Gastroesophageal sphincter (tissue), 4 donors: ENCODE measurements at regions not wholly inside any gene's neighbourhood (a gene's known extent, or its start where the extent isn't known, plus 50 kb on each side); places are given as distances from the start of the nearest gene placed in this dataset.
"Not testable (repeated sequence)": the region's sequence is repeated elsewhere in the genome, so short reads cannot be mapped to it uniquely, and the experiment has no call there.

Experiments used
- ATAC-seq: fragments of 150-250 bp; one replicate; pipeline ENCODE4 v1.9.1; 2016; ENCODE audit warnings: mild to moderate bottlenecking, moderate library complexity
- H3K27ac ChIP-seq, 4 donors: fragments of 200-600 bp; sonication (generic) in 3 of 4; 1 replicate in 3 of 4; 2 replicates in 1 of 4; pipeline ENCODE4 v1.5.1; 2016 to 2019
- H3K27me3 ChIP-seq: fragments of 200-600 bp; sonication (generic); one replicate; pipeline ENCODE4 v1.5.1; 2019
- H3K36me3 ChIP-seq, 2 donors: fragments of 200-600 bp; sonication (generic); one replicate each; pipeline ENCODE4 v1.5.1; 2019; ENCODE audit warnings: control low read depth in 1 of 2
- H3K4me1 ChIP-seq, 3 donors: fragments of 200-600 bp; sonication (generic); 1 replicate in 2 of 3; 2 replicates in 1 of 3; pipeline ENCODE4 v1.5.1; 2016 to 2019; ENCODE audit warnings: control low read depth in 2 of 3
- H3K4me3 ChIP-seq, 2 donors: fragments of 200-600 bp; sonication (generic); one replicate each; pipeline ENCODE4 v1.5.1; 2019; ENCODE audit warnings: mild to moderate bottlenecking in 1 of 2, moderate library complexity in 1 of 2
- H3K9me3 ChIP-seq, 3 donors: fragments of 200-600 bp; sonication (generic); one replicate each; pipeline ENCODE4 v1.5.1; 2017 to 2019; ENCODE audit warnings: control low read depth in 2 of 3
- CTCF ChIP-seq, 4 experiments: fragments of 200-600 bp in 2 of 4; fragments of 450-650 bp in 2 of 4; sonication (generic) in 1 of 4; IDR thresholded peaks; one replicate each; pipeline ENCODE4 v1.5.1; 2017 to 2019; ENCODE audit warnings: antibody characterized with exemption in 4 of 4, mild to moderate bottlenecking in 2 of 4, moderate library complexity in 2 of 4
- EP300 ChIP-seq: sonication (generic); formaldehyde crosslinking; IDR thresholded peaks from one replicate; pipeline ENCODE4 v1.6.1; 2017; ENCODE audit warnings: antibody characterized with exemption, mild to moderate bottlenecking
- POLR2A ChIP-seq, 2 donors: fragments of 450-650 bp; IDR thresholded peaks; one replicate each; pipeline ENCODE4 v1.6.1; 2017; ENCODE audit warnings: antibody characterized with exemption in 2 of 2, mild to moderate bottlenecking in 2 of 2, moderate library complexity in 1 of 2
- POLR2AphosphoS5 ChIP-seq: sonication (generic); formaldehyde crosslinking; IDR thresholded peaks from one replicate; pipeline ENCODE4 v1.6.1; 2017; ENCODE audit warnings: antibody characterized with exemption
- WGBS, 2 donors: methylation state at CpG; one replicate each; pipeline ENCODE4 v1.1.5; 2018; ENCODE audit warnings: low coverage in 1 of 2; 5-methylcytosine and 5-hydroxymethylcytosine counted together

DNA sequence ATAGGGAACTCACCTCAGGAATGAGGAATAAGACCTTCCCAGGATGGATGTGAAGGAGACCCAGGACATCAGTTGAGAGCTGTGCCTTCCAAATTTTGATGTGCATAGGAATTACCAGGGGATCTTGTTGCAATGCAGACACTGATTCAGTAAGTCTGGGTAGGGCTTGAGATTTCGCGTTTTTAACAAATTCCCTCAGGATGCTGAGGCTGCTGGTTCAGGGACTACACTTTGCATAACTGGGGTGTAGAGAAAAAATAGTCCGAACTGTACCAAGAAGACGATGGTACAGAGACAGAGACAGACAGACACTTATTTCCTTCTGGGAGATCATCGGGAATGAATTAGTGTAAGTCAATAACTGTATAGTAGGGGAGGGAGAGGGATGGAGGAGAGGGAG lies 82.3 kb upstream of the FREM1 start:
- 84 to 95% methylated on average over 5 of the region's 5 CpGs for WGBS, 2 donors
- peaks cover 0 to 17% (median 0%) of the 10 kb centered on the region in 3 donors for H3K4me1 ChIP-seq
- H3K36me3 ChIP-seq, result no peaks in the 10 kb centered on the region
- no peaks in the 10 kb centered on the region for H3K27me3 ChIP-seq
- no peak for ATAC-seq
- peak overlapping the region; percentile 59 to 64 for H3K4me3 ChIP-seq
- TF ChIP-seq CTCF (IDR thresholded peaks at IDR 0.05) (no peak), POLR2A (IDR thresholded peaks at IDR 0.05) (no peak), POLR2AphosphoS5 (no peak), EP300 (no peak)
- H3K27ac ChIP-seq, result no peak overlapping the region
- no peaks in the 10 kb centered on the region for H3K9me3 ChIP-seq

GRCh38 chr9:14992081-14992480 lies 81.9 kb upstream of the FREM1 start:
- H3K27ac ChIP-seq, result no peak overlapping the region
- H3K36me3 ChIP-seq, result no peaks in the 10 kb centered on the region
- TF ChIP-seq POLR2AphosphoS5 (no peak), EP300 (no peak), POLR2A (IDR thresholded peaks at IDR 0.05) (no peak), CTCF (IDR thresholded peaks at IDR 0.05) (no peak)
- no peaks in the 10 kb centered on the region for H3K27me3 ChIP-seq
- ATAC-seq, result no peak
- H3K4me1 ChIP-seq, result peaks cover 0 to 17% (median 0%) of the 10 kb centered on the region in 3 donors
- no peaks in the 10 kb centered on the region for H3K9me3 ChIP-seq
- 90 to 94% methylated on average over 9 of the region's 9 CpGs for WGBS, 2 donors
- H3K4me3 ChIP-seq, result no peak overlapping the region

GRCh38 chr9:14990647-14991046 lies 80.4 kb upstream of the FREM1 start:
- not testable (repeated sequence) for H3K9me3 ChIP-seq, H3K27me3 ChIP-seq, ATAC-seq, H3K4me3 ChIP-seq, H3K36me3 ChIP-seq, H3K27ac ChIP-seq
- peaks cover 0 to 17% (median 0%) of the 10 kb centered on the region in 3 donors for H3K4me1 ChIP-seq
- 83 to 91% methylated on average over 1 to 3 of the region's 6 CpGs for WGBS, 2 donors

- Histone ChIP-seq H3K27me3 (no peaks in the 10 kb centered on the region), H3K9me3 (no peaks in the 10 kb centered on the region), H3K4me3 (no peak overlapping the region), H3K4me1 (peaks cover 0 to 17% (median 0%) of the 10 kb centered on the region in 3 donors), H3K36me3 (no peaks in the 10 kb centered on the region), H3K27ac (no peak overlapping the region)
- 82 to 91% methylated on average over 2 to 5 of the region's 5 CpGs for whole genome bisulfite sequencing, 2 donors
- no peak for ATAC-seq
- TF ChIP-seq POLR2AphosphoS5, result no peak
- no peak for TF ChIP-seq POLR2A (IDR thresholded peaks at IDR 0.05)
- no peak for TF ChIP-seq EP300
- TF ChIP-seq CTCF (IDR thresholded peaks at IDR 0.05), result no peak
Measured at GRCh38 chr9:14989811-14990210, 79.6 kb upstream of the FREM1 start.

- not testable (repeated sequence) for H3K4me3 ChIP-seq, ATAC-seq, H3K27me3 ChIP-seq, H3K36me3 ChIP-seq, H3K27ac ChIP-seq, H3K9me3 ChIP-seq
- WGBS, 2 donors, result 85 to 93% methylated on average over 3 to 6 of the region's 7 CpGs
- H3K4me1 ChIP-seq, result peaks cover 0 to 17% (median 0%) of the 10 kb centered on the region in 3 donors
Measured at GRCh38 chr9:14989336-14989735, 79.1 kb upstream of the FREM1 start.

DNA sequence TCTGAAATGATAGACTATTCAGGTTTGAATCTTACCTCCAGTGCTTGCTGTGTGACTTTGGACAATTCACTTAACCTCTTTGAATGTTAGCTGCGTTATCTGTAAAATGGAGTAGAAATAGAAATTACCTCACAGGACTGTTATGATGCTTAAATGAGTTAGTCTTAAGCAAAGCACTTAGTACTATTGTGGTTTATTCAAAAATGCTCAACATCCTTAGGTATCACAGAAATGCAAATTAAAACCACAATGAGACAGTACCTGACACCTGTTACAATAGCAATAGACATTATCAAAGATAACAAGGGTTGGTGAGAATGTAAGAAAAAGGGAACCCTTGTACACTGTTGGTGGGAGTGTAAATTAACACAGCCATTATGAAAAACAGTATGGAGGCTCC lies 77.6 kb upstream of the FREM1 start:
- no peak for ATAC-seq
- peaks cover 0 to 4% (median 0%) of the 10 kb centered on the region in 3 donors for H3K4me1 ChIP-seq
- WGBS, 2 donors, result 100% methylated on average over 1 of the region's 1 CpG
- no peaks in the 10 kb centered on the region for H3K36me3 ChIP-seq
- no peaks in the 10 kb centered on the region for H3K27me3 ChIP-seq
- H3K9me3 ChIP-seq, result no peaks in the 10 kb centered on the region
- no peak overlapping the region for H3K27ac ChIP-seq
- TF ChIP-seq CTCF (IDR thresholded peaks at IDR 0.05), result no peak
- TF ChIP-seq EP300, result no peak
- no peak for TF ChIP-seq POLR2A (IDR thresholded peaks at IDR 0.05)
- no peak for TF ChIP-seq POLR2AphosphoS5
- no peak overlapping the region for H3K4me3 ChIP-seq
